GM12891 (cell line): ENCODE measurements at regions not wholly inside any gene's neighbourhood (a gene's known extent, or its start where the extent isn't known, plus 50 kb on each side); places are given as distances from the start of the nearest gene placed in this dataset.

ENCODE experiments used
- DNase-seq: peaks from one replicate; pipeline ENCODE4 v3.0.0; 2011; ENCODE audit warnings: low spot score; ENCODE audit not compliant: insufficient read length
- FAIRE-seq: peaks from 2 replicates; lab custom pipeline; 2011; peaks lifted over from hg19 to GRCh38; lab: Jason Lieb, UNC
- PAX5 ChIP-seq: IDR thresholded peaks from 2 replicates; pipeline ENCODE4 v1.6.1; 2011; ENCODE audit warnings: low read length, moderate library complexity, mild to moderate bottlenecking; ENCODE audit not compliant: insufficient read depth, severe bottlenecking
- POLR2A ChIP-seq: IDR thresholded peaks from 2 replicates; pipeline ENCODE4 v1.6.1; 2011; ENCODE audit warnings: low read depth, low read length, control low read depth
- POLR2AphosphoS5 ChIP-seq: IDR thresholded peaks from 2 replicates; pipeline ENCODE4 v1.6.1; 2011; ENCODE audit warnings: low read depth, low read length, control low read depth
- POU2F2 ChIP-seq: IDR thresholded peaks from 2 replicates; pipeline ENCODE4 v1.6.1; 2011; ENCODE audit warnings: low read depth, mild to moderate bottlenecking, control low read depth, low read length, moderate library complexity
- SPI1 ChIP-seq: IDR thresholded peaks from 2 replicates; pipeline ENCODE4 v1.6.1; 2011; ENCODE audit warnings: low read depth, low read length, control low read depth
- TAF1 ChIP-seq: IDR thresholded peaks from 2 replicates; pipeline ENCODE4 v1.6.1; 2011; ENCODE audit warnings: low read depth, low read length, control low read depth

- no peak for DNase-seq
- FAIRE-seq: no peak
- no peak for TF ChIP-seq SPI1
- TF ChIP-seq TAF1: no peak
- no peak for TF ChIP-seq POU2F2
- TF ChIP-seq POLR2AphosphoS5: no peak
Measured at GRCh38 chr13:107102676-107103075, 534.7 kb upstream of the ARGLU1 start.

- DNase-seq (no peak), FAIRE-seq (no peak)
- TF ChIP-seq SPI1: no peak
- no peak for TF ChIP-seq POLR2A
- no peak for TF ChIP-seq TAF1
- TF ChIP-seq POLR2AphosphoS5: no peak
- TF ChIP-seq PAX5: no peak
Measured at GRCh38 chr13:107099661-107100060, 531.7 kb upstream of the ARGLU1 start.

GRCh38 chr13:107097916-107098315 lies 530.0 kb upstream of the ARGLU1 start:
- no peak for TF ChIP-seq POLR2AphosphoS5
- no peak for TF ChIP-seq SPI1
- no peak for TF ChIP-seq PAX5
- no peak for TF ChIP-seq TAF1
- TF ChIP-seq POLR2A: no peak
- no peak for TF ChIP-seq POU2F2
- no peak for DNase-seq
- no peak for FAIRE-seq

GRCh38 chr13:107095876-107096275 lies 527.9 kb upstream of the ARGLU1 start:
- DNase-seq (no peak), FAIRE-seq (no peak)
- TF ChIP-seq TAF1: no peak
- TF ChIP-seq PAX5: no peak
- no peak for TF ChIP-seq POU2F2
- TF ChIP-seq POLR2A: no peak
- TF ChIP-seq SPI1: no peak

- no peak for FAIRE-seq
- TF ChIP-seq POLR2AphosphoS5: no peak
- no peak for TF ChIP-seq TAF1
- no peak for TF ChIP-seq SPI1
Measured at GRCh38 chr13:107091861-107092260, 523.9 kb upstream of the ARGLU1 start.

GRCh38 chr13:107091428-107091827 lies 523.5 kb upstream of the ARGLU1 start:
- TF ChIP-seq SPI1: no peak
- no peak for TF ChIP-seq POLR2AphosphoS5
- no peak for TF ChIP-seq POU2F2
- no peak for TF ChIP-seq TAF1
- no peak for TF ChIP-seq POLR2A
- no peak for DNase-seq
- no peak for FAIRE-seq

More at GRCh38 chr13:107091861-107092260, 523.9 kb upstream of the ARGLU1 start:
- DNase-seq: no peak

- no peak for FAIRE-seq
- TF ChIP-seq POLR2A (no peak), PAX5 (no peak), TAF1 (no peak), POLR2AphosphoS5 (no peak), POU2F2 (no peak), SPI1 (no peak)
- no peak for DNase-seq
Measured at GRCh38 chr13:107088061-107088460, 520.1 kb upstream of the ARGLU1 start.

- TF ChIP-seq POU2F2: no peak
- TF ChIP-seq POLR2AphosphoS5: no peak
- TF ChIP-seq TAF1: no peak
- TF ChIP-seq POLR2A: no peak
- peak; percentile 64 for TF ChIP-seq SPI1
- TF ChIP-seq PAX5: no peak
- DNase-seq: no peak
- FAIRE-seq: no peak
Measured at GRCh38 chr13:107079423-107080049, 511.6 kb upstream of the ARGLU1 start.

- FAIRE-seq (no peak), DNase-seq (no peak)
- no peak for TF ChIP-seq TAF1
- no peak for TF ChIP-seq POLR2AphosphoS5
- TF ChIP-seq POLR2A: no peak
- no peak for TF ChIP-seq SPI1
- TF ChIP-seq POU2F2: no peak
- TF ChIP-seq PAX5: no peak
Measured at GRCh38 chr13:107078229-107078765, 510.4 kb upstream of the ARGLU1 start.

- FAIRE-seq (no peak), DNase-seq (no peak)
- TF ChIP-seq POU2F2 (no peak), SPI1 (no peak), POLR2A (no peak), TAF1 (no peak), PAX5 (no peak), POLR2AphosphoS5 (no peak)
Measured at GRCh38 chr13:107076801-107077200, 508.9 kb upstream of the ARGLU1 start.
